ENCODE measurements at regions not wholly inside any gene's neighbourhood (a gene's known extent, or its start where the extent isn't known, plus 50 kb on each side); places are given as distances from the start of the nearest gene placed in this dataset.

DNA sequence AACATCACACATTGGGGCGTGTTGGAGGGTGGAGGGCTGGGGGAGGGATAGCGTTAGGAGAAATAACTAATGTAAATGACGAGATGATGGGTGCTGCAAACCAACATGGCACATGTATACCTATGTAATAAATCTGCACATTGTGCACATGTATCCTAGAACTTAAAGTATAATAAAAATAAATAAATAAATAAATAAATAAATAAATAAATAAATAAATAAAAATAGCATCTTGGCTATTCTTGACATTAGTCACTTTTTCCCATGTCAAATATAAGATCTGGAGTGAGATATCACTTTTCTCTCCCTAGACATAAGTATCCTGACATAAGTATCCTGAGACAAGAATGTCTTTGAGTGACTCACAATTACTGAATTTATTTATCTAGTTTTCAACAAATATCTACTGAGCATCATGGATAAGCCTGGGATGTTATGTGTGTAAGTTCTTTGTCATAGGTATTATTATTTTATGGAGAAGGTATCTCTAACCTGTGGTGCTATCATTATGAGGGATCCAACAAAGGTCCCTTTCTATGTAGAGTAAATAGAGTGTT lies 691.3 kb downstream of the SORCS1 start:
- ChIA-PET POLR2A (no interaction called here), CTCF (no interaction called here)
- no peaks in the 10 kb centered on the region for H3K36me3 ChIP-seq (ENCODE audit: control insufficient read depth, insufficient read depth, low read length)
- no peak for DNase-seq (ENCODE audit: low read depth)
- TF ChIP-seq, protein P1, sequence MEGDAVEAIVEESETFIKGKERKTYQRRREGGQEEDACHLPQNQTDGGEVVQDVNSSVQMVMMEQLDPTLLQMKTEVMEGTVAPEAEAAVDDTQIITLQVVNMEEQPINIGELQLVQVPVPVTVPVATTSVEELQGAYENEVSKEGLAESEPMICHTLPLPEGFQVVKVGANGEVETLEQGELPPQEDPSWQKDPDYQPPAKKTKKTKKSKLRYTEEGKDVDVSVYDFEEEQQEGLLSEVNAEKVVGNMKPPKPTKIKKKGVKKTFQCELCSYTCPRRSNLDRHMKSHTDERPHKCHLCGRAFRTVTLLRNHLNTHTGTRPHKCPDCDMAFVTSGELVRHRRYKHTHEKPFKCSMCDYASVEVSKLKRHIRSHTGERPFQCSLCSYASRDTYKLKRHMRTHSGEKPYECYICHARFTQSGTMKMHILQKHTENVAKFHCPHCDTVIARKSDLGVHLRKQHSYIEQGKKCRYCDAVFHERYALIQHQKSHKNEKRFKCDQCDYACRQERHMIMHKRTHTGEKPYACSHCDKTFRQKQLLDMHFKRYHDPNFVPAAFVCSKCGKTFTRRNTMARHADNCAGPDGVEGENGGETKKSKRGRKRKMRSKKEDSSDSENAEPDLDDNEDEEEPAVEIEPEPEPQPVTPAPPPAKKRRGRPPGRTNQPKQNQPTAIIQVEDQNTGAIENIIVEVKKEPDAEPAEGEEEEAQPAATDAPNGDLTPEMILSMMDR (IDR thresholded peaks at IDR 0.05; ENCODE audit: insufficient read depth, low read depth, low read length) = no peak
- H3K27me3 ChIP-seq (ENCODE audit: control insufficient read depth, insufficient read depth, low read length) = no peaks in the 10 kb centered on the region
- H3K4me3 ChIP-seq (ENCODE audit: low read depth, low read length) = no peak overlapping the region

DNA sequence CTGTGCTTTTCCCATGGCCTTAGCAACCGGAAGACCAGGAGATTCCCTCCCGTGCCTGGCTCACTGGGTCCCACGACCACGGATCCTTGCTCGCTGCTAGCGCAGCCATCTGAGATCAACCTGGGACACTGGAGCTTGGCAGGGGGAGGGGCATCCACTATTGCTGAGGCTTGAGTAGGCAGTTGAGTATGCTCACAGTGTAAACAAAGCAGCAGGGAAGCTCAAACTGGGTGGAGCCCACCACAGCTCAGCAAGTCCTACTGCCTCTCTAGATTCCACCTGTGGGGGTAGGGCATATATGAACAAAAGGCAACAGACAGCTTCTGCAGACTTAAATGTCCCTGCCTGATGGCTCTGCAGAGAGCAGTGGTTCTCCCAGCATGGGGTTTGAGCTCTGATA lies 697.0 kb downstream of the SORCS1 start:
- H3K4me3 ChIP-seq (ENCODE audit: low read depth, low read length) = no peak overlapping the region
- CTCF ChIA-PET = interaction anchor here (1.0 kb wide), 1 partner anchor 53 kb away, joined by 3 read pairs; no protein-coding TSS in a partner anchor
- POLR2A ChIA-PET = no interaction called here
- TF ChIP-seq, protein P1 (IDR thresholded peaks at IDR 0.05; ENCODE audit: insufficient read depth, low read depth, low read length) = no peak
- DNase-seq (ENCODE audit: low read depth) = no peak
- H3K36me3 ChIP-seq (ENCODE audit: control insufficient read depth, insufficient read depth, low read length) = no peaks in the 10 kb centered on the region
- H3K27me3 ChIP-seq (ENCODE audit: control insufficient read depth, insufficient read depth, low read length) = no peaks in the 10 kb centered on the region

DNA sequence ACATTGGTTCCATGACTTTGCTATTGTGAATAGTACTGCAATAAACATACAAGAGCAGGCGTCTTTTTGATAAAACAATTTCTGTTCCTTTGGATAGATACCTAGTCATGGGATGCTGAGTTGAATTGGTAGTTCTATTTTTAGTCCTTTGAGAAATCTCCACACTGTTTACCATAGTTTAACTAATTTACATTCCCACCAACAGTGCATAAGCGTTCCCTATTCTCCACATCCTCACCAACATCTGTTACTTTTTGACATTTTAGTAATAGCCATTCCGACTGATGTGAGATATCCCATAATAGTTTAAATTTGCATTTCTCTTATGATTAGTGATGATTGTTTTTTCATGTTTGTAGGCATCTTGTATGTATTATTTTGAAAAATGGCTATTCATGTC lies 707.0 kb downstream of the SORCS1 start:
- Histone ChIP-seq H3K36me3 (ENCODE audit: control insufficient read depth, insufficient read depth, low read length) (no peaks in the 10 kb centered on the region), H3K4me3 (ENCODE audit: low read depth, low read length) (no peak overlapping the region), H3K27me3 (ENCODE audit: control insufficient read depth, insufficient read depth, low read length) (no peaks in the 10 kb centered on the region)
- ChIA-PET CTCF (no interaction called here), POLR2A (no interaction called here)
- TF ChIP-seq, protein P1 (IDR thresholded peaks at IDR 0.05; ENCODE audit: insufficient read depth, low read depth, low read length) = no peak
- no peak for DNase-seq (ENCODE audit: low read depth)

DNA sequence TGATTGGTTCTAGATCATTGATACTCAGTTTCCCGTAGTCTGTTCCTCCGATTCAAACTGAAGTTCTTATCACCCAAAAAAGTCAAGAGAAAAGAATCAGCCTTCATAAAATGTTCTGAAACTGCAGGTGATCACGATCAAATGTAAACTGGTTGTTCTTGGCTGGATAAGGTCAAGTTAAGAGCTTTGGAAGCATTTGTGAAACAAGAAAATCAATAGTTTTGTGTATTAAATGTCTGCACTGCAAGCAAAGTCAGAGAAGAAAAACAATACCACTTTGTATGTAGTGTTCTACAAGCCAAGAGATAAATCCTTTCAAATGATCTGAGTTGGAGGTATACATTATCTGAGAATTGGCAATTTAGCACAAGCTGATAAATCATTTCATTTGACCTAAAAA lies 710.3 kb downstream of the SORCS1 start:
- CTCF ChIA-PET = no interaction called here
- Histone ChIP-seq H3K4me3 (ENCODE audit: low read depth, low read length) (no peak overlapping the region), H3K36me3 (ENCODE audit: control insufficient read depth, insufficient read depth, low read length) (no peaks in the 10 kb centered on the region), H3K27me3 (ENCODE audit: control insufficient read depth, insufficient read depth, low read length) (no peaks in the 10 kb centered on the region)
- DNase-seq (ENCODE audit: low read depth) = no peak
- TF ChIP-seq, protein P1 (IDR thresholded peaks at IDR 0.05; ENCODE audit: insufficient read depth, low read depth, low read length) = no peak
- POLR2A ChIA-PET = no interaction called here

DNA sequence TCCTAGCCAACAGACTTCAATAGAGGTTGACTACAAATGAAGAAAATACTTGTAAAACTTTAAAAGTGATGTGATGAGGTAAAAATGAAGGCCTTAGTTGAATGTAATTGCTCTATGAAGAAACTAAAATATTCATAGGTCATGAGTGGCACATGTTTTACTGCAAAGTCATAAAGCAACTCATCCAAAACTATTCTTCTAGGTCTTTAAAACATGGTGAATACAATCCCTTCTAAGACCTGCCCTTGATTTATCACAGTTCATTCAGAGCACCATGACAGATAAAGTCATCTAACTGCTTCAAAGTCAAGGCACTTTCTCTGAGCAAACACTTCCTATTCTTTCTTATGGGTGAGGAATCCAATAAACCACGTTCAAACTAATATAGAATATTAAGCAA lies 713.5 kb downstream of the SORCS1 start:
- peak; percentile 47 for DNase-seq (ENCODE audit: low read depth)

More for the DNA sequence above, 713.5 kb downstream of the SORCS1 start:
- no peak overlapping the region for H3K4me3 ChIP-seq (ENCODE audit: low read depth, low read length)
- TF ChIP-seq, protein P1 (IDR thresholded peaks at IDR 0.05; ENCODE audit: insufficient read depth, low read depth, low read length) = no peak
- no peaks in the 10 kb centered on the region for H3K36me3 ChIP-seq (ENCODE audit: control insufficient read depth, insufficient read depth, low read length)
- ChIA-PET POLR2A (no interaction called here), CTCF (no interaction called here)
- no peaks in the 10 kb centered on the region for H3K27me3 ChIP-seq (ENCODE audit: control insufficient read depth, insufficient read depth, low read length)
